ENCODE measurements at regions not wholly inside any gene's neighbourhood (a gene's known extent, or its start where the extent isn't known, plus 50 kb on each side); places are given as distances from the start of the nearest gene placed in this dataset.

DNA sequence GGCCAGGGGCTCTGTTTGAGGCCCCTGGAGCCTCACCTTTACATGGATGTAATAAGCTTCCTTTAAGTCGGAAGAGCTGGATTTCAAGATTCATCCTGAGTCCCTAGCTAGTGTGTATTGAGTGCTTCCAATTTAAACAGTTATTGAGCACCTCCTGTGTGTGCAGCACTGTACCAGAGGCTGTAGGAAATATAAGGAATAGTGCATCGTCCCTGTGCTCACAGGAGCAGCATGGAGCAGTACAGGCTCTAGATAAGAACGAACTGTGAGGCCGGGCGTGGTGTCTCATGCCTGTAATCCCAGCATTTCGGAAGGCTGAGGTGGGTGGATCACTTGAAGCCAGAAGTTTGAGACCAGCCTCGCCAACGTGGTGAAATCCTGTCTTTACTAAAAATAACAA is 65.8 kb upstream of the METAP2 start:
- no peak for TF ChIP-seq CTCF (IDR thresholded peaks at IDR 0.05)
- no peak for TF ChIP-seq SIN3A (IDR thresholded peaks at IDR 0.05; ENCODE audit: borderline replicate concordance, insufficient read depth, low read depth, low read length)
- no peak for TF ChIP-seq POLR2AphosphoS5 (IDR thresholded peaks at IDR 0.05; ENCODE audit: low read depth, low read length)
- no peak for TF ChIP-seq REST (IDR thresholded peaks at IDR 0.05; ENCODE audit: insufficient read depth in 1 of 2, low read depth in 2 of 2, low read length in 1 of 2)
- TF ChIP-seq TCF7L2 (IDR thresholded peaks at IDR 0.05; ENCODE audit: low read depth, low read length), result no peak

Measured in Panc1 (cell line).